GM04503 (cell line): ENCODE measurements at regions not wholly inside any gene's neighbourhood (a gene's known extent, or its start where the extent isn't known, plus 50 kb on each side); places are given as distances from the start of the nearest gene placed in this dataset.
"Not testable (repeated sequence)": the region's sequence is repeated elsewhere in the genome, so short reads cannot be mapped to it uniquely, and the experiment has no call there.

ENCODE experiments used
- DNase-seq: peaks from one replicate; pipeline ENCODE4 v3.0.0-alpha.2; 2012; ENCODE audit warnings: low read depth

DNA sequence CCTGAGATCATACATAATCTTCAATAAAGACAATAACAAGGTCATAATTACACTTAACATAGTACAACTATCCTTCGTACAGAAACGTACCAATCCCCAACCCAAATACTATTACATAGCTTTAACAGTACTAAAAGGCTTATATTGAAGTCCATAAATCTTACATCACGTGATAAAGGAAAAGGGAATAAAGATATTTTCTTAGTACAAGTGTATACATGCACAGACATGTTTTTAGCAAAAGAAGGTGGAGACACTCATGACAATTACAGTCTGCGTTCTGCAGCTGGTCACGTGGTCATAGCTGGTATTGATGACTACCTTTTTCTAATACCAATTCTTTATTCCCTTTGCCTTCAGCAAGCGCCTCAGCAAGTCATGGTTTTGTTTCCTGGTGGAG lies 464.5 kb upstream of the SLITRK5 start:
- no peak for DNase-seq

DNA sequence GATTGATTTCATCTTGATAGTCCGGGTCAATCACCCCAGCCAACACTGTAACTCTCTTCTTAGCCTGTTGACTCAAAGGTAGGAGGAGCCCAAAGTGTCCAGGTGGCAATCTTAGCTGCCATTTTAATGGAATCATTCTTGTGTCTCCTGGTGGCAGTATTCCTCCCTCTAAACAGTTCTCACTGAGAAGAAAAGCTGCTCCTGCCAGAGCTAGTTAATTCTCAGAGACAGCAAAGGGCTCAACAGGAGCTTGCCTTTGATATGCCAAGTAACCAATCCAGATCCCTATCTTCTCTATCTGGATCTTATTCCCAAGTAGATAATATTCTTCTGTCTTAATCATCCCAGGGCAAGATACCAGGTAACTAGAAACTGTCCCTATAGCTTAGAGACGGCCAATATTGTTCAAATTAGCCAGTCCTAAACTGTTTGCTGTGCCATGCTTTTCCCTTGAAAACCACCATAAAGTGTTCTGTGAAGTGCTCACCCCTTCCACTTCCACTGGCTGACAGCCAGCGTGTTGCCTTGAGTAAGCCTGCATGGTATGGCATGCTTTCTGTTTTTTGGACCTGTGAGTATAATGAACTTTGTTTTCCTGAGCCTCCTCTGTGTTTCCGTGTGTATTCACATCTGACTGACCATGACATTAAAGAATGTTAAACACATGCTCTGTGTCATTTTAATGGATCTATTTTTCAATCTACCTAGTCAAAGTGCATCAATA lies 463.7 kb upstream of the SLITRK5 start:
- DNase-seq = no peak

DNA sequence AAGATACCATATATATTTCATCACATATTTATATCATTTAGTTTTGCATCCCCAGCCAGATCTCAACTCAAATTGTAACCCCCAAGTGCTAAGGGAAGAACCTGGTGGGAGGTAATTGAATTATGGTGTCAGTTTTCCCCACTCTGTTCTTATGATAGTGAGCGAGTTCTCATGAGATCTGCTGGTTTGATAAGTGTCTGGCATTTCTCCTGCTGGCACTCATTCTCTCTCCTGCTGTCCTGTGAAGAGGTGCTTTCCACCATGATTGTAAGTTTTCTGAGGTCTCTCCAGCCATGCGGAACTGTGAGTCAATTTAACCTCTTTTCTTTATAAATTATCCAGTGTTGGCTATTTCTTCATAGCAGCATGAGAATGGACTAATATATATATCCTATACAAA lies 462.5 kb upstream of the SLITRK5 start:
- no peak for DNase-seq

DNA sequence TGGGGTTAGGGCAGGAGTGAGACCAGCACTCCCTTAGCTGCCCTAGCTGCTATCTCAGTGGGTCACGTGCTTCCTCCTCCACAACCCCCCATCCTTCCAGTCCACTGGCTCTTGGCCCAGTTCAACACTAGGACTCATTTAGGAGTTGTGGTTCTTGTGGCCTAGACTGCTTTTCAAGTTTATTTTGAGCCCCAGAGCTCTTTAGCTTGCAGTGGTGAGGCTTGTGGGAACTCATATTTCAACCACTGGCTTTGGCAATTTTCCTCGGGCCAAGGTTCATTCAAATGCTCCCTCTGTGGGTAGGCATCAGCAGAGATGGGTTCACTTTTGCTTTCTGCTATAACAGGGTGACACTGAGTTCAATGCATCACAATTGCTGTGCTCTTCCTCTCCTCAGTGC lies 436.2 kb upstream of the SLITRK5 start:
- no peak for DNase-seq

DNA sequence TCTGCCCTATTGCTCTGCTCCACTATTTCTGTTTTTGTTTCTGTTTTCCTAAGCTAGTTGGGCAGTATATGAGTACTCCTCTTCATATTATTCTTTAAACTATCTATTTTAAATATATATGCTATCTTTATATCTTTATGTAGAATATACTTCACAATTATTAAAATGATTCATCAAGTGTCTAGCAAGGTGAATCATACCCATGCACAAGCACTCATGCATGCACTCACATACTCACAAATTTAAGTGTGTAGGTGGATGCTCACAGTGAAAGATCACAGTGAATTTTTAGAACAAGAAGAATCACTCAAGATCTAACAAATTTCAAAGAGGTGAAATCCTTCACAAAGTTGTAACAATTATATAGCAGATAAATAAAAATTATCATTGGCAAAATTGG lies 435.6 kb upstream of the SLITRK5 start:
- DNase-seq = no peak

DNA sequence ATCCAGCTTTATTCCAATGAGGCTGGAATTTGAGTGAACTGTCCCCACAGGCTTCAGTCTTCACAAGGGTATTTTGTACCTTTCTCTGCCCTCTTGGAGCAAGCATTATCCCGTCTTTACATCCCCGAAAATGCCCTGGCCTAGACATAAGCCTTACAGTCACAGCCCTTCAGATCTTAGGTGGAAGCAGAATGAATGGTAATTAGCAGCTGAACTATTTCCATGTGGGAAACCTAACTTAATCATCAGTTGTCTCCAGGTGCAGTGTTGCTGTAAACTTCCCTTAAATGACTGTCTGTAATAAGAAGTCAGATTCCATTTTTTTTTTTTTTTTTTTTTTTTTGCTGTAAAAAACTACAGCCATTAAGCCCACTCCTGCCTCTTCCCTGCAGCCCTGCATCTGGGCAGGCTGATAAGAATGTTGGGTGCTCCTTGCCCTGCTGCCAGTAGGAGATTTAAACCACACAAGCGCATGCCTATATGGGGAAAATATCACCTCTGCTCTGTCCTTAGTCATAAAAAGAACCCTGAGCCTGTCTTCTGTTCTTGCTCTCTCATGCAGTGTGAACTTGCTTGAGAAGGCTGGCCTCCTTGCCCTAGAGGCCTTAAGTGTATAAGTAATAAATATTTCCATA lies 426.8 kb upstream of the SLITRK5 start:
- DNase-seq = no peak

DNA sequence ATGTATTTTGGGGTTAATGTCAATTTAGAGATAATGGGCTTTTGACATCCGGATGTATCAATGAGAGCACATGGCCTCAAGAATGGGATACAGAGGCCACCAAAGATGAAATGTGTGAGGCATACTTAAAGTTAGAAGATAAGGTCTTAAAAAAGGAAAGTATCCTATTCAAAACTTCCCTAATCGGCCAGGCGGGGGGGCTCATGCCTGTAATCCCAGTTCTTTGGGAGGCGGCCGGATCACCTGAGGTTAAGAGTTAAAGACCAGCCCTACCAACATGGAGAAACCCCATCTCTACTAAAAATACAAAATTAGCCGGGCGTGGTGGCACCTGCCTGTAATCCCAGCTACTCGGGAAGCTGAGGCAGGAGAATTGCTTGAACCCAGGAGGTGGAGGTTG lies 421.3 kb upstream of the SLITRK5 start:
- DNase-seq = not testable (repeated sequence)

DNA sequence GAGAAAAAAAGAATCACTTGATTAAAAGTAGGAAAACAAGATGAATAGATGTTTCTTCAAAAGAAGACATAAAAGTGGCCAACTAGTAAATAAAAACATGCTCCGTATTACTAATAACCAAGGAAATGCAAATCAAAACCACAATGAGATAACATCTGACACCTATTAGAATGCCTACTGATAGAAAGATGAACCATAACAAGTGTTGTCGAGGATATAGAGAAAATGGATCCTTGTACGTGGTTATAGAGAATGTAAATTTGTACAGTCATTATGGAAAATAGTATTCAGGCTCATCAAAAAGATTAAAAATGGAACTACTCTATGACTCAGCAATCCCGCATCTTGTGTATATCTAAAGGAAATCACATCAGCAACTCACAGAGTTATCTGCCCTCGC lies 415.8 kb upstream of the SLITRK5 start:
- DNase-seq = no peak

DNA sequence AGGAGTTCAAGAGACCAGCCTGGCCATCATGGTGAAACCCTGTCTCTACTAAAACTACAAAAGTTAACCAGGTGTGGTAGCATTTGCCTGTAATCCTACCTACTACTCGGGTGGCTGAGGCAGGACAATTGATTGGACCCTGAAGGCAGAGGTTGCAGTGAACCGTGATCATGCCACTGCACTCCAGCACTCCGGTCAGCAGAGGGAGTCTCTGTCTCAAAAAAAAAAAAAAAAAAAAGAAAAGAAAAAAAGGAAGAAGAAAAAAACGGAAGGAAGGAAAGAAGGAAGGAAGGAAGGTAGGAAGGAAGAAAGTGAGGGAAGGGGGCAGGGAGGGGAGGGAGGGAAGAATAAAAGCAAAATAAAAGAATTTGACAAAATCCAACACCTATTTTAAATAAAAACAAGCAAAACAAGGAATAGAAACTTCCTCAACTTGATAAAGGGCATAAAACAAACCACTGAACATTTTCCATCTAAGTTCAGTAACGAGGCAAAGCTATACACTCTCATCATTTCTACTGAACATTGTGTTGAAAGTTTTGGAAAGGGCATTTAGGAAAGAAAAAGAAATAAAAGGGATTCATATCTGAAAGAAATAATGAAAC lies 411.6 kb upstream of the SLITRK5 start:
- no peak for DNase-seq

DNA sequence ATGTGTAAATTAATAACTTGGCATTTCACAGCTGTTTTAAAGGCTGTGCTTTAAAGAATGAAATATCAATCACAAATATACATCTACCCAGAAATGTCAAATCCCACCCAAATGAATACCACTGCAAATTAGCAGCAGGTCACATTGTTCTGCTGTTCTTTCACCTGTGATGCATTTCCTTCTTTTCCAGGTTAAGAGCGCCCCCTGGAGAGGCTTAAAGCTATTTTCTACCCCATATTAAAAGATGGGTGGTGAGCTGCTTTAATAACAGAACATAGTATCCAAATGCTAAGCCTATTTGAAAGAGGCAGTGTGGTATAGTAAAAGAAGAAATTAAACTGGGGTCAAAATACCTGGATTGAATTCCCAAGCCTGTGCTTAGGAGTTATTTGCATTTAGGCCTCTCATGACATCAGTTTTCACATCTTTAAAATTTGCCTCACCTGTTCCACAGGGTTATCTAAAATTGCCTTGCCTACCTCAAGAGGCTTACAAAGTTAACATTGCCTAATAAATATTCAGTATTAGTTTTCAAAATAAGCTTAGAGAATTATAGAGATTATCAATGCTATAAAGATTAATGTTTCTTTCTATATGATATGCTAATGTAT lies 396.9 kb upstream of the SLITRK5 start:
- no peak for DNase-seq

DNA sequence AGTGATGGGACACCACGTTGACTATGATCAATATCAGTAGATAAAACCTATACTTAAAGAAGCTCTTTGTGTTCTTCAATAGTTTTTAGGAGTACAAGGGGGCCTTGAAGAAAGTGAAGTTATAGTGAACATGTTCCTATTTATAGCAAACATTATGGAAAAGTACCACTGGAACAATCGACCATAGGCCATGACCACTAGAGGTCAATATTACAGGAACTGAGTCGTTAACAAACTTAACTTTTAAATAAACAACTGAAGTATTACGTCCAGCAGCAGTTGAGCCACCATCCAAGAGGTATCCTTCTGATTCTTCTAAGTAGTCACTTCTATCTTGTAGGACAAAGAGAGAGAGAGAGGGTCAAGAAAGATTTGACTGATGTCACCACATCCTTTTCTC lies 391.0 kb upstream of the SLITRK5 start:
- no peak for DNase-seq

DNA sequence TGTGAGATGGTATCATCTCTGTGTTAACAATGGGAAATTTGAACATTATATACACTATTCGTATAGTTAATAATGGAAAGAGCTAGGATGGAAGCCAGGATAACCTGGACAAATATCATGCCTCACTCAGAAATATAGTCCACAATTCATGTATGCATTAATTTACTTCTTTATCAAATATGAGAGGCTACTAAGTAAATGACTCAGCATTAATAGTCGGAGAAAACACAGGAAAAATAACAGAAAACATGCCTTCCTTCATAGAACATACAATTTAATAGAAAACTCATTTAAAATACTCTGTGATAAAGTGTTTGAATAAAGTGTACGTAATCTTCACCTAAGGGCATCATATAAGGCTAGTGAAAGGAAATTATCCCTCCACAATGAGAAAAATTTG lies 383.4 kb upstream of the SLITRK5 start:
- DNase-seq = no peak

DNA sequence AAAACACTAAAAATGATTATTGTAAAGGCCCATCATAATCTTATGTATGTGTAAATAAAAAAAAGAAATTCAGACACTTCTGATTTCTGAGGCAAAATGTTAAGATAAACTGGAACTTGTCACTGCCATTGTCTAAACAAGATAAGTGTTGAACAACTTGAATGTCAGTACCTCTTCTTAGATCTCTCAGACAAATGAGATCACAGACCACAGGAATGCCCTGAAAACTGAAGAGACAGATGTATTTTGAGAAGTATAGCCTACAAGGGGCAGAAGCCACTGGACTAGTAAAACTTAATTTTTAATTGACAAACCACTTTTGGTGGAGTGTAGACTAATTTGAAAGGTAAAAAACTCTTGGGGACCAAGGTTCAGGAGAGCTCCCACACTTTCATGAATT lies 375.5 kb upstream of the SLITRK5 start:
- DNase-seq = no peak

DNA sequence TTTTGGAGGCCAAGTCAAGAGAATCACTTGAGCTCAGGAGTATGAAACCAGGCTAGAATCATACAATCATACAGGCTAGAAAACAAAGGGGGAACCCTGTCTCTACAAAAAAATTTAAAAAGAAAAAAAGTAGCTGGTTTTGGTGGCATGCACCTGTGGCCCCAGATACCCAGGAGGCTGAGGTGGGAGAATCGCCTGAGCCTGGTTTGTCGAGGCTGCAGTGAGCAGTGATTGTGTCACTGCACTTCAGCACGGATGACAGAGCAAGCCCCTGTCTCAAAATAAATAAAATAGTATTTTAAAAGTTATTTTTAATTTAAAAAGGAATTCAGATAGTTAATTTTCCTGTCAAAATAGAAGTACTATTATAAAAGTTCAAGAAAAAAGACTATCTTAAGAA lies 369.1 kb upstream of the SLITRK5 start:
- DNase-seq = no peak

DNA sequence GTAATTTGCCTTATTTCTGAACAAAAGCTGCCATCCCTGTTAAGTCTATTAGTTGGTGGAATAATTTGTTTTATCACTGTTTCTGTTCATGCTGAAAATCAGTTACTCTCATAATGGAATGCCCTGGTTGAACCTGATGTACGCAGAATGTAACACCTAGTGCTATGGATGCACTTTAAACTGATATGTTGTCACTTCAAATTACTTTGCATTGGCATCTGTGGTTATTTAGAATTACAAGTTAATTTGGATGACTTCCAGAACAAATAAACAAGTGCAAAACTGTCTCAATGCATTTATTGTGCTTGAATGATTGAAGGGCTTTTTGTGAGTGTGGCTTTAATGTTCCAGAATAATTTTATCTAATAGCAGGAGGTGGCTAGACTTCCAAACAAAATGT lies 368.2 kb upstream of the SLITRK5 start:
- DNase-seq = no peak

DNA sequence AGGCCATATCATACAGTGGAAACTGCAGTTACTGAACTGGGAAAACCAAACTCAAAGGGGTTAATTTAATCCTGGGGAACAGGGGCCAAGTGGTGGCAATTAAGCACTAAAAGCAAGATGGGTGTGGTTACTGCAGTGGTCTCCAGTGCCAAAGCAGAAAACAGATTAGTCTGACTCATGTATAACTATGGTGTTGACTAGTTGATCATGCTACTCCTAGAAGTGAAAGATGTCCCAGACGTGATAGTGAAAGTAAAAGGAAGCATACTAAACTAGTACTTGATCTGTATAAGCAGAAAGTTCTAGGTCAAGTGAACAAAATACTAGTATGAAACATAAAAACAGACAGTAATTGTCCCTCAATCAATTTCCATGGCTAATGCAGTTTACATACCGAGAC lies 360.0 kb upstream of the SLITRK5 start:
- no peak for DNase-seq

DNA sequence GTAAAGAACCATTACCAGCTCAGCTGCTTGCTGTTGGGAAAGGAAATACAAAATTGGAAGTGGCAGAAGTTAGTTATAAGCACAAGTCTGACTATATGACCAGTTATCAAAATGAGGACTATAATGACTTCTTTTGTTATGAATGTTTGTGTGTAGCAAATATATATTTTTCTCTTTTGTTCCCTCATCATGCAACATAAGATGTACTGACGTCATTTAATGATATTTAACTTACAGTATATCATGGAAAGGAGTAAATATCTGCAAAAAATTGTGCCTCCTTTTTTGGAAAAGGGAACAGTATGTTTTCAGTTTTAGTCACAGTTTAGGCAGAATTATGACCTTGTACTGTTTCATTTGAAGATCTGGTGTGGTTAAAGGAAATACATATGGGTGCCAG lies 356.3 kb upstream of the SLITRK5 start:
- DNase-seq = no peak

DNA sequence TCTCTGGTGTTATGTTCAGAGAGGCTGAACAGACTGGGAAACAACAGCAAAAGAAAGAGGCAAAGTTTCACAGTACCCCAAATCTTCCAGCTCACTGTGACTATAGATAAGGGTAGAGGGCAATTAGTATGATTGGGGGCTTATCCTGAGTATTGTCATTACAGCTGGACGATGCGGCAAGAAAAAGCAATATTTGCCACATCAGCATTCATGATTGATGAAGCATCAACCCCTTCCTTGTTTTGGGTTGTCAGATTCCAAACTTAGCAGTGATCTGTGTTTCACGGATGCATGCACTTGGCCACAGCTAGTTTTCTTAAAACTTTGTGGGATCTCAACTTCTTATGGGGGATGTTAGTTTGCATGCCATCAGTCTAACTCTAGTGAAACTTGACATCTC lies 348.8 kb upstream of the SLITRK5 start:
- DNase-seq = no peak

DNA sequence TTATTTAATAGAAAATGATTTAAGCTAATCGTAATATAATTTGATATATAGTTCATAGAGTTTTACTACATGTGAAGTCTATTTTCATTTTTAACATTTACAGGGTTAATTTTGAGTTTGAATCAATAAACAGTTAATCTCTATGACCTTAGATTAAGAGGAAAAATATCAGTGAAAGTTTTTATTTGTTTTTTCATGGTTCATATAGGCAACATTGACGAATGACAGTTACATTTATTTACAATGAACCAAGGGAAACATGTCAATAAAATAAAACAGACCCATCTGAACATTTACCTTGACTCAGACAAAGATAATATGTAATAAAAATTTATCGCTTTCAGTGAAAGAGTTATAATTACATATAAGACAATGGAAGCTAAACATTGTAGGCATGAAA lies 346.6 kb upstream of the SLITRK5 start:
- no peak for DNase-seq

DNA sequence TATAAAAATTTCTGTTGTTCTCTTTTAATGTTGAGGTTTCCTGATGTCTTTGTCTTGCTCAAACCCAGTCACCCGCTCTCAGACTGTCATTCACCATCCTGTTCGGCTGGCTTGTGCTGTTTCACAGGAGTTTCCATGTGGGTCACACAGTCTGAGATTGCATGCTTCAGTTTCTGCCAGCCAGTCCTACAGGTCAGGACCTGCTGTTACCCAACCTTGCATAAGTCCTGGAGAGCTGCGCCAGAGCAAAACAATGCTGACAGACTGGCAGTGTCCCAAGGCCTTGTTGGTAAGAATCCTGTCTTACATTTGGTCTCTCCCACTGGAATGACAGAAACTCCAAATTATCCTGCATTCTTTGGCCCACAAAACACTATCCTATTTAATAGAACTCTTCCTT lies 340.0 kb upstream of the SLITRK5 start:
- DNase-seq = no peak

DNA sequence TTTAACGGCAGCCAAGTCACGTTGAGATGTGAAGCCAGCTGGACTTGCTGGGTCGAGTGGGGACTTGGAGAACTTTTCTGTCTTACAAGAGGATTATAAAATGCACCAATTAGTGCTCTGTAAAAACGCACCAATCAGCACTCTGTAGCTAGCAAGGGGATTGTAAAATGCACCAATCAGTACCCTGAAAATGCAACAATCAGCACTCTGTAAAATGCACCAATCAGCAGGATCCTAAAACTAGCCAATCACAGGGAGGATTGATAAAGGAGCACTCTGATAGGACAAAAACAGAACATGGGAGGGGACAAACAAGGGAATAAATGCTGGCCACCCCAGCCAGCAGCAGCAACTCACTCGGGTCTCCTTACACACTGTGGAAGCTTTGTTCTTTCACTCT lies 337.6 kb upstream of the SLITRK5 start:
- DNase-seq = no peak

DNA sequence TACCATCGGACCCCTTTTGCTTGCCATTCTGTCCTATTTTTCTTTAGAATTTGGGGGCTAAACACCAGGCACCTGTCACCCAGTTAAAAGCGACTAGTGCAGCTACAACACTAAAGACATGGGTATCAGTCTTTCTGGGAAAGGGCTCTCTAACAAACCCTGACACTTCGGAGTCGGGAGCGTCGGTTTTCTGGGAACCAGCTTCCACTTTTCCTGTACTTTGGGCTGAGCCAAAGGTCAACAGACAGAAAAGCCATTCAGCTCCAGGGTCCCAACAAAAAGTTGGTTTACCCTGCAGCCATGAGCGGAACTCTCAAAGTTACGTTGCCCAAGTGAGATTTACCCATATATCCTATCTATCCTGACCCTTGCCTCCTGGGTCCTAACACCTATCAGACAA lies 337.0 kb upstream of the SLITRK5 start:
- DNase-seq = no peak

DNA sequence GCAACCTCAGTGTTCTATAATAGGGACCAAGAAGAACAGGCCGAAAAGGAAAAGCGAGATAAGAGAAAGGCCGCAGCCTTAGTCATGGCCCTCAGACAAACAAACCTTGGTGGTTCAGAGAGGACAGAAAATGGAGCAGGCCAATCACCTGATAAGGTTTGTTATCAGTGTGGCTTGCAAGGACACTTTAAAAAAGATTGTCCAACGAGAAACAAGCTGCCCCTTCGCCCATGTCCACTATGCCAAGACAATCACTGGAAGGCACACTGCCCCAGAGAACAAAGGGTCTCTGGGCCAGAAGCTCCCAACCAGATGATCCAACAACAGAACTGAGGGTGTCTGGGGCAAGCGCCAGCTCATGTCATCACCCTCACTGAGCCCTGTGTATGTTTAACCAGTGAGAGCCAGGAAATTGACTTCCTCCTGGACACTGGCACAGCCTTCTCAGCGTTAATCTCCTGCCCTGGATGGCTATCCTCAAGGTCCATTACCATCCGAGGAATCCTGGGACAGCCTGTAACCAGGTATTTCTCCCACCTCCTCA lies 334.8 kb upstream of the SLITRK5 start:
- not testable (repeated sequence) for DNase-seq
